MV-4-11 (cell line): ENCODE measurements at regions not wholly inside any gene's neighbourhood (a gene's known extent, or its start where the extent isn't known, plus 50 kb on each side); places are given as distances from the start of the nearest gene placed in this dataset.

ENCODE experiments used
- DNase-seq: peaks from one replicate; lab custom pipeline; 2025; lab: John Stamatoyannopoulos, UW

- no peak for DNase-seq
Observed at GRCh38 chr21:28464095-28464494, 528.6 kb downstream of the LTN1 start.

DNA sequence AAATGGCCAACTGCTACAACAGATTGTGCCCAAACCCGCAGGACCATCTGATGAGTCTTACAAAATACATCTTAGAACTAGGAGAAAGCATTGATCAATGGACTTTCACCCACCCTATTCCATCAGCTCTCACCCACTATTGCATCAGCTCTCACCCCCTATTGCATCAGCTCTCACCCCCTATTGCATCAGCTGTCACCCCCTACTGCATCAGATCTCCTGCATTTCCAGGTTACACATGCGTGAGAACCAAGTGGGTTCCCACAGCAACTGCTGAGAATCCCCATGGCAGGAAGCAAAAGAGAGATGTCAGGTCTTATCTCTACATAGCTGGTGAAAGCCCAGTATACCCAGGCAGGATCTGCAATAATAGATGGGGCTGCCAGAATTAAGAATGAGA, 533.5 kb downstream of the LTN1 start:
- no peak for DNase-seq

- no peak for DNase-seq
Observed at GRCh38 chr21:28458446-28458845, 534.2 kb downstream of the LTN1 start.

- DNase-seq = no peak
Observed at GRCh38 chr21:28455253-28455600, 537.5 kb downstream of the LTN1 start.

- no peak for DNase-seq
Observed at GRCh38 chr21:28454564-28455252, 538.0 kb downstream of the LTN1 start.

GRCh38 chr21:28447462-28447861, 545.2 kb downstream of the LTN1 start:
- no peak for DNase-seq

DNA sequence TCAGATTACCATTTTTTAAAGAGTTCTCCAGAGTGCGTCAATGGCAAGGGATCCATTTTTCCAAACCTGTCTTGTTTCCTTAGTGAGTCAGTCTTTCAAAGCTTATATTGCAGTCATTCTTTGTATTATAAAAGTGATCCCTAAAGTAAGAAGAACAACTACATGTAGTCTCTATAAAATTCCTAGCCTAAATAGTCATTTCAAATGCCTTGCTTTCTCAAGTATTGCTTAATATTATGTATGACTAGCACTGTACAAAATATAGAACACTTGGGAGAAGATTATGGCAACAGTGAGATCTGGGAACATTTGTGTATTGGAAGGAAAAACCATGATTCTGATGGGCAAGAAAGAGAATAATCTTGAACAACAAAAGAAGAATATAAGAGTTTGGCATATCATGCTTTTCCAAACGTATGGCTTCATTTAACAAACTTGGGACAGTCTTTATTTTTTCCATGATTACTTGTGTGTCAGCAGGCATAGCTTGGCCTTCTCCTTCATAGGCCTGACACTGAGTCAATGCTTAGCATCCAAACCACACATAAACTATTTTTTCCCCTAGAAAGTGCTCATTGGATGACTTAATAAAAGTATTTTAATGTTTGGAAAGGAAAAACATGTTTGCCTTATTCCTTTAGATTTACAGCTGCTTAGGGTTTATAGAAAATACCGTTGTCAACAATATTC, 547.4 kb downstream of the LTN1 start:
- DNase-seq = no peak

DNA sequence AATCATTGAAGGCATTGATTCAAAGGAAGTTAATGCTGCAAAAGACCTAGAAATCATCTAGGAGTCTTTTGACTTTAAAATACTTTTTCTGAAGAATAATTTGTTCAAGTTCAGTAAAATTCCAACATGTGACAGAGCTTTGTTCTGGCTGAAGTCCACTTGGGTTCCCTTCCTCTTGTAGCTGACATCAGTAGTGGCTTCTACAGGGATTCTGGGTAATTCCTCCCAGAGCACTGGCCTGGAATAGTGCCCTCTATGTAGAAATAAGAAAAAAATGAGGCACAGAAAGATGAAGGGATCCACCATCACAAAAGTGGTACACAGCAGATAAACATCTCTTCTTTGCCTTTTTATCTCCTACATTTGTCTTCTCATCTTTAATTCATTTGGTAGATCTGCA, 548.1 kb downstream of the LTN1 start:
- no peak for DNase-seq

- no peak for DNase-seq
Observed at GRCh38 chr21:28444111-28444510, 548.6 kb downstream of the LTN1 start.

DNA sequence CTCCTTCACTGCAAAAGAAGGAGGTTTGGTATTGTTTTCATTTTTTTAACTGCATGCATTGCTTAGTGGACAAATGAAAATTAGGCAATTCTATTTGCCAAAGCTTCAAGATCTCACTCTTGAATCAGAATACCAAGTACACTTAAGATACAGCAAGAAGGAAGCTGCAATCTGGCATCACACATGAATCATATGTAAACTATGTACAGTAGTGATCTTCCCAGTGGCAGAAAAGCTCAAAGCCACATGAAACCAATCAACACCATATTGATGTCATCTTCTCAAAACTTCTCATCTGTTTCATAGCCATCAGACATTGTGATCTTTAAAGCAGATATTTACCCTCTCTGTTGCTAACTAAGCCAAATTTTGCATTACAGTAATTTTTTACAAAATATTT, 550.1 kb downstream of the LTN1 start:
- no peak for DNase-seq

DNA sequence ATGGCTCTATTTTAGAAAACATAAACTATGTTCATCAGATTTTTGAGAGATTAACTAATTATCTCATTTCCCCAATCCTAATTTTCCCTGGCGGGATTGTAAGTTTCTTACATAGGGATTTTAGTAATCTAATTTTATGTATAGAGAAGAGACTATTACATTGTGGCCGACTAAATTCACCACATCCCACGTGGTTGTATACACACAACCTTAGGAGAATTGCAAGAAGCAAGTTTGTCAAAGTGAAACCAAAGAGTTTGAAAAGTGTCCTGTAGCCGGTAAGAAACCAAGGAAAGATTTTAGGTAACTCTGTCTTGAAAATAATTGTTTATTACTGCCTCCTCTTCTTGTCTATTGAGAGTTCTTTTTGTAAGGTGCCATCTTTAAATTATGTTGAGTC, 550.6 kb downstream of the LTN1 start:
- DNase-seq = no peak

GRCh38 chr21:28439788-28440187, 552.9 kb downstream of the LTN1 start:
- DNase-seq = no peak

DNA sequence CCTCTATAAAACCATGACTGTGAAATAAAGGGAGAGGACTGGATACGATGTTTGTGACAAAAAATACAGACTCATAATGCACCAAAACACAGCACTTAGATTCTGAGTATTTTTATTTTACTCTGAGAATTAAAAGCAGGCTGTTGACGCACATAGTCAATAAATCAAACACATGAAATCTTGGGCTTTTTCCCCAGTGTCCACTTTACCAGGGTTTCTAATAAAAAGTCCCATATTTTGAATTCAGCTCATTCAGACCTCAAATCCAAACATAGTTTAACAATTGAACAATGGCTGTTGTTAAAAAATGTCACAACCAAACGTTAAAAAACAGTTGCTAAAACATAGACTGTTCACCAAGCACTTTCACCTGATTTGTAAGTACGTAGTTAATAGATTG, 553.4 kb downstream of the LTN1 start:
- no peak for DNase-seq

DNA sequence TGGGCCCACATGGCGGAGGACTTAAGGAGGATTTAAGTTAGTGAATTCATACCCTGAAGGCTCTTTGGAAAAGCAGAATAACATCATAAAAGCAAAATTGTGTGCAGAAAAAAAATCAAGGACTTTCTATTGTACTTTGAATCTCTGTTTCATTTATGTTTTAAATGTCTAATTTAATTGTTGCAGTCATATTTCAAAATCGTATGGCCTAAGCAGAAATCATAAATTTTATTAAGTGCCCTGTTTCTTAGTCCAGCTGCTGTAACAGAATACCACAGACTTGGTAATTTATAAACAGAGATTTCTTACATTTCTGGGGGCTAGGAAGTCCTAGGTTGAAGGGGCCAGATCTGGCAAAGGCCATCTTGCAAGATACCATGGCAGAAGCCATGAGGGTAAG, 555.6 kb downstream of the LTN1 start:
- DNase-seq = no peak

DNA sequence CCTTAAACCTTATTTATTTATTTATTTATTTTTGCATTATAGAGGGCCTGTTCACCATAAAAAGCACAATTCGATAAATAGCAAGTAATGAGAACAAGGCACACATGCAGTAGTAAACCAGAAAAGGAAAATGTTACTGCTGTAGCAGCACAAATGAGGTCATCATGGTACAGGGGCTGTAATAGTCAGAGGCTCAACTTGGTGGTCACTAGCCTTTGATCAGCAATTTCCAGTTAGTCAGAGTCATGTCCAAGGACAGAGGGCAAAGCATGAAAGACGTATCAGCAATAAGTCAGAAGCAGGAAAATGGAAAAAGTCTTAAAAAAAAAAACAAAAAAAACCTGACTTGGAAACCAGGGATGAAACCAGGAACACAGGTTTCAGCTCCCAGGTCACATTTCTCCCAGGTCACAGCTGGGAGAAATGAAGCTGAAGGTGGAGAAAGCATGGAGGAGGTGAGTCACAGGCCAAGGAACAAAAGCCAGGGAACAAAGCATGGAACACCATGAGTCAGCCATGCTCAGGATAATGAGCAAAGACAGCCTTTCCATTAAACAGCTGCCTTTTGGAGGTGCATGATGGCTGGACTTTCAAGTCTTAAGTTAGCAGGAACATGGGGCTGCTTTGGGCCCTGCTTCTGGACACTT, 556.3 kb downstream of the LTN1 start:
- no peak for DNase-seq

GRCh38 chr21:28431527-28432200, 561.0 kb downstream of the LTN1 start:
- DNase-seq = no peak

- no peak for DNase-seq
Observed at GRCh38 chr21:28431022-28431421, 561.7 kb downstream of the LTN1 start.

DNA sequence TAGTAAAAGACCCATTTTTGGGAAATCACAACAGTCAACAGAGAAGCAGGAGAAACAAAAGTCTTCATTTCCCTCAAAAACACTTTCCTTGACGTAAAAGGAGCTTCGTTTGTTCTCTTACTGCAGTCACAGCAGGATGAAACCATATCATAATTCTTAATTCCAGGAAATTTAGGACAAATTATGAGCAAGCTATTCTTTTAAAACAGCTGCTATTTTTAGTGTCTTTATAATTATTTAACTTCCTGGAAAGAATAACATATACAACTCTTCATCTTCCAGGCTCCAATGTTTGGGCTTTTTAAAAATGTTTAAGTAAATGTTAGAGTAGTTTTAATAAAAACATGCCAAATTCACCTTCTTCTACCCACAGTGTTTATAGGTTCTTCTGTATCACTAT, 563.5 kb downstream of the LTN1 start:
- no peak for DNase-seq

- DNase-seq = no peak
Observed at GRCh38 chr21:28427394-28428022, 565.2 kb downstream of the LTN1 start.

DNA sequence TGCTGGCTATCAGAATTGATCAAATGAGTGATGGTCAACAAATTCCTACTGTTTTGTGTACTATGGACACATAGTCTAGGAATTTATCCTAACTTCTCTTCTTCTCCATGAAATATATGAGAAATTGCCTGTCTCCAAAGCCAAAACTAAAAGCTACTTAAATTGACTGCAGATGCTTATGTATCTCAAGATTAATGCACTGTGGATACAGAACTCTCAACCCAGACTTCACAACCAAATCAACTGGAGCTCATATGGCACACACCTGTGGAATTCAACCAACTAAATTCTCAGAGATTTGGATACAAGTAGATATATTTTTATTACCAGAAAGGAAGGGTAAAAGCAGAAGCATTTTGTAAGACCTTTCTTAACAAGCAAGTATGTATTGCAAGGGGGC, 566.1 kb downstream of the LTN1 start:
- no peak for DNase-seq

- no peak for DNase-seq
Observed at GRCh38 chr21:28423521-28424190, 569.0 kb downstream of the LTN1 start.
